K562 (cell line): ENCODE measurements at regions not wholly inside any gene's neighbourhood (a gene's known extent, or its start where the extent isn't known, plus 50 kb on each side); places are given as distances from the start of the nearest gene placed in this dataset.
"Not testable (repeated sequence)": the region's sequence is repeated elsewhere in the genome, so short reads cannot be mapped to it uniquely, and the experiment has no call there.

ENCODE experiments used
- ATAC-seq: fragments of 200-7000 bp; cut with Tn5 transposase; 3 replicates; pipeline ENCODE4 v1.9.1; 2020; ENCODE audit warnings: moderate library complexity
- BruUV-seq: library from RNA; stranded (reverse); fragments of 400-500 nt; replicated peaks from 2 replicates; lab custom pipeline; 2021; lab: Mats Ljungman, UMichigan
- CTCF ChIA-PET: fragments of 300-600 bp; formaldehyde crosslinking; extraction: SDS; loops from one replicate; lab custom pipeline; 2021; ENCODE audit warnings: low intra/inter-chr PET ratio; lab: Yijun Ruan, JAX
- POLR2A ChIA-PET: fragments of 300-600, 350-650 bp; sonication (Branson Sonifier 250); formaldehyde crosslinking; extraction: SDS; loops from one replicate; lab custom pipeline; 2021; ENCODE audit warnings: antibody characterized with exemption, inconsistent platforms; lab: Yijun Ruan, JAX
- DNase-seq, 4 experiments: peaks; one replicate each; pipeline versions ENCODE4 v3.0.0 to v3.0.0-alpha.2; 2011 to 2018; ENCODE audit warnings: low spot score in 3 of 4, mixed read lengths in 3 of 4; ENCODE audit errors: extremely low read depth in 1 of 4
- FAIRE-seq: peaks from 2 replicates; lab custom pipeline; 2011; peaks lifted over from hg19 to GRCh38; lab: Jason Lieb, UNC
- H2AFZ ChIP-seq: 2 replicates; pipeline ENCODE4 v1.6.0; 2011; ENCODE audit warnings: low read depth, low read length, control low read depth, inconsistent platforms
- H3K27ac ChIP-seq: fragments of 200-600 bp; 3 replicates; pipeline ENCODE4 v1.8.0; 2011; ENCODE audit warnings: low read depth, mild to moderate bottlenecking, control low read depth, inconsistent platforms, low read length, moderate library complexity, mixed read lengths; ENCODE audit errors: extremely low read depth
- H3K27me3 ChIP-seq, 2 experiments: fragments of 300-600 bp in 1 of 2; 2 replicates in 1 of 2; 3 replicates in 1 of 2; pipeline versions ENCODE4 v1.6.0 to v1.8.0; 2011; ENCODE audit warnings: inconsistent platforms in 2 of 2, low read length in 2 of 2, mild to moderate bottlenecking in 1 of 2, mixed read lengths in 1 of 2, moderate library complexity in 1 of 2; ENCODE audit not compliant: control insufficient read depth in 2 of 2, insufficient read depth in 2 of 2
- H3K36me3 ChIP-seq: fragments of 300-600 bp; 3 replicates; pipeline ENCODE4 v1.8.0; 2011; ENCODE audit warnings: mild to moderate bottlenecking, low read length, inconsistent platforms; ENCODE audit not compliant: control insufficient read depth, insufficient read depth
- H3K4me1 ChIP-seq, 2 experiments: fragments of 200-600 bp in 1 of 2; replicated peaks in 1 of 2; 2 replicates in 1 of 2; 3 replicates in 1 of 2; pipeline versions ENCODE4 v1.5.1 to v1.8.0; 2011; ENCODE audit warnings: inconsistent platforms in 2 of 2, low read length in 2 of 2, mild to moderate bottlenecking in 1 of 2, mixed read lengths in 1 of 2, moderate library complexity in 1 of 2; ENCODE audit not compliant: control insufficient read depth in 2 of 2, insufficient read depth in 2 of 2
- H3K4me2 ChIP-seq: 2 replicates; pipeline ENCODE4 v1.6.1; 2011; ENCODE audit warnings: low read length, control low read depth, inconsistent platforms, mixed read lengths; ENCODE audit not compliant: insufficient read depth
- H3K4me3 ChIP-seq: fragments of 200-600 bp; sonication (generic), shearing (Covaris generic); 2 replicates; pipeline ENCODE4 v1.5.1; 2016; ENCODE audit warnings: control low read depth, inconsistent platforms
- H3K79me2 ChIP-seq: fragments of 200-600 bp; 3 replicates; pipeline ENCODE4 v1.8.0; 2011; ENCODE audit warnings: low read length, inconsistent platforms; ENCODE audit not compliant: control insufficient read depth, insufficient read depth
- H3K9ac ChIP-seq, 2 experiments: 2 replicates each; pipeline versions ENCODE4 v1.6.0 to v1.6.1; 2011; ENCODE audit warnings: low read depth in 2 of 2, low read length in 2 of 2, control low read depth in 1 of 2, inconsistent platforms in 1 of 2, mild to moderate bottlenecking in 1 of 2, mixed read lengths in 1 of 2; ENCODE audit not compliant: insufficient read depth in 1 of 2
- H3K9me1 ChIP-seq: one replicate; pipeline ENCODE4 v1.6.0; 2011; ENCODE audit warnings: inconsistent platforms, mild to moderate bottlenecking, low read length, moderate library complexity; ENCODE audit not compliant: control insufficient read depth, insufficient read depth
- H3K9me3 ChIP-seq: replicated peaks from 2 replicates; pipeline ENCODE4 v1.5.1; 2011; ENCODE audit warnings: low read depth, low read length, inconsistent platforms; ENCODE audit not compliant: control insufficient read depth, insufficient read depth
- H4K20me1 ChIP-seq: replicated peaks from 2 replicates; pipeline ENCODE4 v1.6.1; 2011; ENCODE audit warnings: low read length, inconsistent platforms, mixed read lengths; ENCODE audit not compliant: control insufficient read depth, insufficient read depth
- CBX3 ChIP-seq, 2 experiments: IDR thresholded peaks; 1 replicate in 1 of 2; 2 replicates in 1 of 2; pipeline ENCODE4 v1.6.1; 2012; ENCODE audit warnings: inconsistent platforms in 2 of 2, low read length in 2 of 2, borderline replicate concordance in 1 of 2, control low read depth in 1 of 2
- EP400 ChIP-seq: fragments of 450-650 bp; IDR thresholded peaks from 2 replicates; pipeline ENCODE4 v1.6.1; 2017; ENCODE audit warnings: antibody characterized with exemption, mild to moderate bottlenecking, moderate library complexity
- FOXJ3 ChIP-seq: sonication (generic); formaldehyde crosslinking; IDR thresholded peaks from 2 replicates; pipeline ENCODE4 v1.4.0; 2020; ENCODE audit warnings: mild to moderate bottlenecking, missing genetic modification reagents
- GABPB1 ChIP-seq: sonication (generic); formaldehyde crosslinking; IDR thresholded peaks from 2 replicates; pipeline ENCODE4 v1.8.0; 2022; ENCODE audit warnings: mild to moderate bottlenecking, missing genetic modification reagents
- GABPB2 ChIP-seq: fragments of 250-450 bp; sonication (Bioruptor Pico); conservative IDR thresholded peaks from 2 replicates; pipeline ENCODE4 v1.5.1; 2021; ENCODE audit warnings: mild to moderate bottlenecking
- RFX5 ChIP-seq: IDR thresholded peaks from 2 replicates; pipeline ENCODE4 v1.6.1; 2011; ENCODE audit warnings: low read depth, mild to moderate bottlenecking, improper control_type of control experiment, low read length
- SMAD1 ChIP-seq: fragments of 150-350 bp; IDR thresholded peaks from 2 replicates; pipeline ENCODE4 v1.6.1; 2014; ENCODE audit warnings: low read length, low read depth; ENCODE audit not compliant: partially characterized antibody
- SMAD3 ChIP-seq: fragments of 450-650 bp; formaldehyde crosslinking; conservative IDR thresholded peaks from 2 replicates; pipeline ENCODE4 v1.4.0; 2020; ENCODE audit warnings: mild to moderate bottlenecking
- ZNF274 ChIP-seq: IDR thresholded peaks from 2 replicates; pipeline ENCODE4 v1.6.1; 2011; ENCODE audit warnings: low read depth, mild to moderate bottlenecking, low read length, moderate library complexity, borderline replicate concordance
- ZNF354B ChIP-seq: fragments of 250-450 bp; sonication (Bioruptor Pico); IDR thresholded peaks from 2 replicates; pipeline ENCODE4 v1.4.0; 2020
- ZNF766 ChIP-seq: fragments of 200-800 bp; sonication (Bioruptor generic); conservative IDR thresholded peaks from 2 replicates; pipeline ENCODE4 v1.6.1; 2016; ENCODE audit warnings: missing genetic modification characterization, missing compliant biosample characterization
- WGBS: fragments of 100-300 bp; shearing (Covaris generic); methylation state at CpG from one replicate; pipeline ENCODE4 v1.1.6; 2016; ENCODE audit warnings: low coverage, mixed read lengths; ENCODE audit not compliant: insufficient coverage; ENCODE audit errors: missing lambda C conversion rate; 5-methylcytosine and 5-hydroxymethylcytosine counted together
- in situ Hi-C: fragments of 300-500 bp; cut with MboI; formaldehyde crosslinking; loops from 4 replicates; pipeline ENCODE4 v1.15.0; 2018; ENCODE audit warnings: inconsistent platforms, mixed read lengths
- intact Hi-C: fragments of 100-400 bp; cut with micrococcal nuclease; formaldehyde crosslinking; loops from 2 replicates; pipeline ENCODE4 v1.14.2; 2022

DNA sequence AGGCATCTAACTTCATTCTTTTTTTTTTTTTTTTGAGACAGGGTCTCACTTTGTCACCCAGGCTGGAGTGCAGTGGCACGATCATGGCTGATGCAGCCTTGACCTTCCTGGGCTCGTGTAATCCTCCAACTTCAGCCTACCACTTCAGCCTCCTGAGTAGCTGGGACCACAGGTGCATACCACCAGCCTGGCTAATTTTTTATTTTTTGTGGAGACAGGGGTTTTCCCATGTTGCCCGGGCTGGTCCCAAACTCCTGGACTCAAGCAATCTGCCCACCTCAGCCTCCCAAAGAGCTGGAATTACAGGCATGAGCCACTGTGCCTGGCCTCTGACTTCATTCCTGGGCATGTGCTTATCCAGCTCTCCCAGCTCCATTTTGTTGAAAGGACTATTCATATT, 311.9 kb downstream of the RPS24 start:
- H4K20me1 ChIP-seq, CTCF ChIA-PET, H3K79me2 ChIP-seq, BruUV-seq, H3K9me3 ChIP-seq, H3K4me1 ChIP-seq, H3K4me3 ChIP-seq, H3K36me3 ChIP-seq, H3K9me1 ChIP-seq, in situ Hi-C loops, H2AFZ ChIP-seq, H3K4me2 ChIP-seq, DNase-seq, H3K9ac ChIP-seq, FAIRE-seq, intact Hi-C loops, ATAC-seq, H3K27ac ChIP-seq: not testable (repeated sequence)
- POLR2A ChIA-PET: interaction anchor here (0.6 kb wide), 1 partner anchor 298 kb away, joined by 3 read pairs; no protein-coding TSS in a partner anchor
- peaks cover 0 to 15% of the 10 kb centered on the region in 2 experiments; a peak in 2 of 5 replicates for H3K27me3 ChIP-seq
- 12% methylated on average over 3 of the region's 3 CpGs for WGBS

DNA sequence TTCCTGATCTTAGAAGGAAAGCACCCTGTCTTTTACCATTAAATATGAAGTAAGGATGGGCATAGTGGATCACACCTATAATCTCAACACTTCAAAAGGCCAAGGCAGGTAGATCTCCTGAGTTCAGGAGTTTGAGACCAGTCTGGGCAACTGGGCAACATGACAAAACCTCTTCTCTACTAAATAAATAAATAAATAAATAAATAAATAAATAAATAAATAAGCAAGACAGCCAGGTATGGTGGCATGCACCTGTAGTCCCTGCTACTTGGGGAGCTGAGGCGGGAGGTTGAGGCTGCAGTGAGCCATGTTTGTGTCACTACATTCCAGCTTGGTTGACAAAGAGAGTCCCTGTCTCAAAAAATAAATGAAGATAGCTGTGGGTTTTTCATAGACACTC, 313.1 kb downstream of the RPS24 start:
- ATAC-seq: no peak
- TF ChIP-seq GABPB2 (CRISPR knock-in tag) (no peak), ZNF766 (CRISPR knock-in tag) (no peak), CBX3 (IDR thresholded peaks at IDR 0.05; ENCODE audit: borderline replicate concordance in 1 of 2, low read length in 2 of 2) (no peak), EP400 (no peak), ZNF354B (CRISPR knock-in tag) (no peak), FOXJ3 (CRISPR knock-in tag) (no peak), SMAD1 (no peak), RFX5 (no peak), ZNF274 (no peak), SMAD3 (CRISPR knock-in tag) (no peak), GABPB1 (CRISPR knock-in tag) (no peak)
- Histone ChIP-seq H3K27ac (no peak overlapping the region), H3K4me2 (no peak overlapping the region), H3K9me3 (no peaks in the 10 kb centered on the region), H3K9me1 (no peaks in the 10 kb centered on the region), H2AFZ (no peak overlapping the region), H4K20me1 (0 out of 2 replicates have a peak, but pooled peaks cover 3% of the 10 kb centered on the region), H3K4me3 (no peak overlapping the region), H3K79me2 (no peaks in the 10 kb centered on the region), H3K36me3 (no peaks in the 10 kb centered on the region), H3K27me3 (peaks cover 0 to 14% of the 10 kb centered on the region in 2 experiments; a peak in 2 of 5 replicates), H3K9ac (no peak overlapping the region), H3K4me1 (no peaks in the 10 kb centered on the region)
- in situ Hi-C loops: no loop called here
- BruUV-seq: no TSS peak
- DNase-seq: no peak
- 0% methylated on average over 1 of the region's 1 CpG for WGBS
- intact Hi-C loops: no loop called here
- no peak for FAIRE-seq
- CTCF ChIA-PET: no interaction called here
- POLR2A ChIA-PET: interaction anchor here (0.6 to 0.7 kb wide), 2 partner anchors 8 to 19 kb away, joined by 3 read pairs; no protein-coding TSS in a partner anchor
